ENCODE measurements at regions not wholly inside any gene's neighbourhood (a gene's known extent, or its start where the extent isn't known, plus 50 kb on each side); places are given as distances from the start of the nearest gene placed in this dataset.

GRCh38 chr18:2173486-2173885, 397.8 kb downstream of the METTL4 start:
- Histone ChIP-seq H3K27ac (ENCODE audit: insufficient read depth in 1 of 2, low read depth in 1 of 2, low read length in 2 of 2, poor library complexity in 1 of 2, severe bottlenecking in 2 of 2) (no peak overlapping the region), H3K4me1 (ENCODE audit: control extremely low read depth in 1 of 4, control insufficient read depth in 4 of 4, insufficient read depth in 4 of 4, low read length in 3 of 4) (no peaks in the 10 kb centered on the region), H3K9me3 (ENCODE audit: control extremely low read depth in 1 of 5, control insufficient read depth in 4 of 5, insufficient read depth in 2 of 5, low read depth in 1 of 5, low read length in 4 of 5) (no peaks in the 10 kb centered on the region), H3K4me3 (ENCODE audit: control insufficient read depth in 1 of 7, extremely low read depth in 1 of 7, insufficient read depth in 4 of 7, low read depth in 2 of 7, low read length in 6 of 7) (no peak overlapping the region), H3K27me3 (replicated peaks in 2 of 5; ENCODE audit: control insufficient read depth in 4 of 5, insufficient read depth in 5 of 5, low read length in 4 of 5) (no peaks in the 10 kb centered on the region), H3K36me3 (ENCODE audit: control insufficient read depth in 4 of 4, insufficient read depth in 4 of 4, low read length in 3 of 4) (no peaks in the 10 kb centered on the region)
- WGBS (ENCODE audit: insufficient coverage): 71% methylated on average over 4 of the region's 4 CpGs
- no peak for DNase-seq
- CTCF ChIA-PET: no interaction called here
- POLR2A ChIA-PET: no interaction called here

GRCh38 chr18:2178036-2178435, 393.3 kb downstream of the METTL4 start:
- H3K27me3 ChIP-seq (replicated peaks in 2 of 5; ENCODE audit: control insufficient read depth in 4 of 5, insufficient read depth in 5 of 5, low read length in 4 of 5): no peaks in the 10 kb centered on the region
- H3K27ac ChIP-seq (ENCODE audit: insufficient read depth in 1 of 2, low read depth in 1 of 2, low read length in 2 of 2, poor library complexity in 1 of 2, severe bottlenecking in 2 of 2): no peak overlapping the region
- no peaks in the 10 kb centered on the region for H3K9me3 ChIP-seq (ENCODE audit: control extremely low read depth in 1 of 5, control insufficient read depth in 4 of 5, insufficient read depth in 2 of 5, low read depth in 1 of 5, low read length in 4 of 5)
- H3K36me3 ChIP-seq (ENCODE audit: control insufficient read depth in 4 of 4, insufficient read depth in 4 of 4, low read length in 3 of 4): no peaks in the 10 kb centered on the region
- no peaks in the 10 kb centered on the region for H3K4me1 ChIP-seq (ENCODE audit: control extremely low read depth in 1 of 4, control insufficient read depth in 4 of 4, insufficient read depth in 4 of 4, low read length in 3 of 4)
- 89% methylated on average over 4 of the region's 5 CpGs for WGBS (ENCODE audit: insufficient coverage)
- POLR2A ChIA-PET: no interaction called here
- CTCF ChIA-PET: no interaction called here
- H3K4me3 ChIP-seq (ENCODE audit: control insufficient read depth in 1 of 7, extremely low read depth in 1 of 7, insufficient read depth in 4 of 7, low read depth in 2 of 7, low read length in 6 of 7): no peak overlapping the region
- no peak for DNase-seq

GRCh38 chr18:2179498-2180183, 391.7 kb downstream of the METTL4 start:
- Histone ChIP-seq H3K9me3 (ENCODE audit: control extremely low read depth in 1 of 5, control insufficient read depth in 4 of 5, insufficient read depth in 2 of 5, low read depth in 1 of 5, low read length in 4 of 5) (no peaks in the 10 kb centered on the region), H3K4me1 (ENCODE audit: control extremely low read depth in 1 of 4, control insufficient read depth in 4 of 4, insufficient read depth in 4 of 4, low read length in 3 of 4) (no peaks in the 10 kb centered on the region), H3K27me3 (replicated peaks in 2 of 5; ENCODE audit: control insufficient read depth in 4 of 5, insufficient read depth in 5 of 5, low read length in 4 of 5) (no peaks in the 10 kb centered on the region), H3K36me3 (ENCODE audit: control insufficient read depth in 4 of 4, insufficient read depth in 4 of 4, low read length in 3 of 4) (no peaks in the 10 kb centered on the region), H3K4me3 (ENCODE audit: control insufficient read depth in 1 of 7, extremely low read depth in 1 of 7, insufficient read depth in 4 of 7, low read depth in 2 of 7, low read length in 6 of 7) (no peak overlapping the region), H3K27ac (ENCODE audit: insufficient read depth in 1 of 2, low read depth in 1 of 2, low read length in 2 of 2, poor library complexity in 1 of 2, severe bottlenecking in 2 of 2) (no peak overlapping the region)
- DNase-seq: no peak
- ChIA-PET CTCF (no interaction called here), POLR2A (no interaction called here)
- WGBS (ENCODE audit: insufficient coverage): 96% methylated on average over 4 of the region's 8 CpGs

- Histone ChIP-seq H3K9me3 (ENCODE audit: control extremely low read depth in 1 of 5, control insufficient read depth in 4 of 5, insufficient read depth in 2 of 5, low read depth in 1 of 5, low read length in 4 of 5) (no peaks in the 10 kb centered on the region), H3K27ac (ENCODE audit: insufficient read depth in 1 of 2, low read depth in 1 of 2, low read length in 2 of 2, poor library complexity in 1 of 2, severe bottlenecking in 2 of 2) (no peak overlapping the region), H3K4me3 (ENCODE audit: control insufficient read depth in 1 of 7, extremely low read depth in 1 of 7, insufficient read depth in 4 of 7, low read depth in 2 of 7, low read length in 6 of 7) (no peak overlapping the region), H3K4me1 (ENCODE audit: control extremely low read depth in 1 of 4, control insufficient read depth in 4 of 4, insufficient read depth in 4 of 4, low read length in 3 of 4) (no peaks in the 10 kb centered on the region), H3K27me3 (replicated peaks in 2 of 5; ENCODE audit: control insufficient read depth in 4 of 5, insufficient read depth in 5 of 5, low read length in 4 of 5) (no peaks in the 10 kb centered on the region), H3K36me3 (ENCODE audit: control insufficient read depth in 4 of 4, insufficient read depth in 4 of 4, low read length in 3 of 4) (no peaks in the 10 kb centered on the region)
- no CpG with 5 or more reads among the region's 1 CpG for WGBS (ENCODE audit: insufficient coverage)
- ChIA-PET CTCF (no interaction called here), POLR2A (no interaction called here)
- peak in 2 of 3 donors; percentile 11 to 56 for DNase-seq
These were observed 390.7 kb downstream of the METTL4 start for GRCh38 chr18:2180586-2180985.

- POLR2A ChIA-PET: no interaction called here
These were observed 387.9 kb downstream of the METTL4 start for GRCh38 chr18:2183432-2183831.

GRCh38 chr18:2186967-2187366, 384.3 kb downstream of the METTL4 start:
- H3K4me1 ChIP-seq (ENCODE audit: control extremely low read depth in 1 of 4, control insufficient read depth in 4 of 4, insufficient read depth in 4 of 4, low read length in 3 of 4): no peaks in the 10 kb centered on the region
- DNase-seq: no peak
- H3K9me3 ChIP-seq (ENCODE audit: control extremely low read depth in 1 of 5, control insufficient read depth in 4 of 5, insufficient read depth in 2 of 5, low read depth in 1 of 5, low read length in 4 of 5): no peaks in the 10 kb centered on the region
- no peaks in the 10 kb centered on the region for H3K36me3 ChIP-seq (ENCODE audit: control insufficient read depth in 4 of 4, insufficient read depth in 4 of 4, low read length in 3 of 4)
- no peaks in the 10 kb centered on the region for H3K27me3 ChIP-seq (replicated peaks in 2 of 5; ENCODE audit: control insufficient read depth in 4 of 5, insufficient read depth in 5 of 5, low read length in 4 of 5)
- ChIA-PET CTCF (no interaction called here), POLR2A (no interaction called here)
- H3K4me3 ChIP-seq (ENCODE audit: control insufficient read depth in 1 of 7, extremely low read depth in 1 of 7, insufficient read depth in 4 of 7, low read depth in 2 of 7, low read length in 6 of 7): no peak overlapping the region
- no CpG with 5 or more reads among the region's 1 CpG for WGBS (ENCODE audit: insufficient coverage)
- no peak overlapping the region for H3K27ac ChIP-seq (ENCODE audit: insufficient read depth in 1 of 2, low read depth in 1 of 2, low read length in 2 of 2, poor library complexity in 1 of 2, severe bottlenecking in 2 of 2)

More at GRCh38 chr18:2183432-2183831, 387.9 kb downstream of the METTL4 start:
- Histone ChIP-seq H3K4me3 (ENCODE audit: control insufficient read depth in 1 of 7, extremely low read depth in 1 of 7, insufficient read depth in 4 of 7, low read depth in 2 of 7, low read length in 6 of 7) (no peak overlapping the region), H3K27me3 (replicated peaks in 2 of 5; ENCODE audit: control insufficient read depth in 4 of 5, insufficient read depth in 5 of 5, low read length in 4 of 5) (no peaks in the 10 kb centered on the region), H3K4me1 (ENCODE audit: control extremely low read depth in 1 of 4, control insufficient read depth in 4 of 4, insufficient read depth in 4 of 4, low read length in 3 of 4) (no peaks in the 10 kb centered on the region), H3K27ac (ENCODE audit: insufficient read depth in 1 of 2, low read depth in 1 of 2, low read length in 2 of 2, poor library complexity in 1 of 2, severe bottlenecking in 2 of 2) (no peak overlapping the region), H3K9me3 (ENCODE audit: control extremely low read depth in 1 of 5, control insufficient read depth in 4 of 5, insufficient read depth in 2 of 5, low read depth in 1 of 5, low read length in 4 of 5) (no peaks in the 10 kb centered on the region), H3K36me3 (ENCODE audit: control insufficient read depth in 4 of 4, insufficient read depth in 4 of 4, low read length in 3 of 4) (no peaks in the 10 kb centered on the region)
- DNase-seq: no peak
- 98% methylated on average over 5 of the region's 5 CpGs for WGBS (ENCODE audit: insufficient coverage)
- CTCF ChIA-PET: no interaction called here

GRCh38 chr18:2188258-2188657, 383.0 kb downstream of the METTL4 start:
- no peak overlapping the region for H3K27ac ChIP-seq (ENCODE audit: insufficient read depth in 1 of 2, low read depth in 1 of 2, low read length in 2 of 2, poor library complexity in 1 of 2, severe bottlenecking in 2 of 2)
- H3K36me3 ChIP-seq (ENCODE audit: control insufficient read depth in 4 of 4, insufficient read depth in 4 of 4, low read length in 3 of 4): no peaks in the 10 kb centered on the region
- no peaks in the 10 kb centered on the region for H3K4me1 ChIP-seq (ENCODE audit: control extremely low read depth in 1 of 4, control insufficient read depth in 4 of 4, insufficient read depth in 4 of 4, low read length in 3 of 4)
- POLR2A ChIA-PET: no interaction called here
- CTCF ChIA-PET: no interaction called here
- no peak overlapping the region for H3K4me3 ChIP-seq (ENCODE audit: control insufficient read depth in 1 of 7, extremely low read depth in 1 of 7, insufficient read depth in 4 of 7, low read depth in 2 of 7, low read length in 6 of 7)
- WGBS (ENCODE audit: insufficient coverage): 100% methylated on average over 1 of the region's 1 CpG
- no peak for DNase-seq
- no peaks in the 10 kb centered on the region for H3K9me3 ChIP-seq (ENCODE audit: control extremely low read depth in 1 of 5, control insufficient read depth in 4 of 5, insufficient read depth in 2 of 5, low read depth in 1 of 5, low read length in 4 of 5)
- no peaks in the 10 kb centered on the region for H3K27me3 ChIP-seq (replicated peaks in 2 of 5; ENCODE audit: control insufficient read depth in 4 of 5, insufficient read depth in 5 of 5, low read length in 4 of 5)
